ENCODE measurements at regions not wholly inside any gene's neighbourhood (a gene's known extent, or its start where the extent isn't known, plus 50 kb on each side); places are given as distances from the start of the nearest gene placed in this dataset.

DNA sequence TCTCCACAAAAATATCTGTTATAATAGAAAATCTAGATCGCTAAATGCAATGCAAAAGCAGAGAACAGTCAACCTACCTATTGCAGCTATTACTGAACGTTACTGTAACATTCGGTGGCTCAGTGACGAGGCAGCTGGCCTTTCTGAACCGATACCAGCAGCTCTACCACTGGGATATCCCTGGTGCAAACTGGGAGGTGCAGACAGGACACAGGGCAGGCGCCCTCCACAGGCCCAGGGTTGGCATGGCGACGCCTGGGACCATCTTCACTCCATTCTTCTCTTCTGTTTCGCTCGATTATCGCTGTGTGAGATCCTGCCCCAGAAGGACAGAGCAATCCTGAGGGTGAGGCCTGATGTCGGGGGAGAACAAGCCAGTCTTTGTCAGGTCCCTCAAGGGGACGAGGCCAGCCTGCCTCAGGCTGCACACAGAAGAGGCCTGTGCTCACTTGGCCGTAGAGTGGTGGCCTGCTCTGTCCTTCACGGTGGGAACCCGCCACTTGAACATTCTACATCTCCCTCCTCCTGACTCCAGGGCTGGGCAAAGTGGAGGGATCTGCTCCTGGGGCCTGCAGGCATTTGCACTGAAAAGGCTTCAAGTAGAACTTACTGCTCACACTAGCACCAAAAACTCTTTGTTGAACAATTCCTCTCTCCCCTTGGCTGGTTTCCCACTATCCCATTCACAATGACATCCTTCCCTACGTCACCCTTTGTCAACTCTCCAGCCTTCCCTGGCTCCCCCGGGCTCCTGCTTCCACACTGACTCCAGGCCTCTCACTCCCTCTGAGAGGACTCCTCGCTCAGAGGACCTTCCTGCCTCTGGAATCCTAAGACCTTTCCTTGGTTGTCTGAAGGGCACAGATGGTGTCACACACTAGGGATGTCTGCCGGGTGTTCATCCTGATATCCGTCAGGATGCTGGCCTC is 49.7 kb downstream of the CYRIA start:
- Histone ChIP-seq H3K36me3 (ENCODE audit: low read depth) (no peaks in the 10 kb centered on the region), H3K4me1 (ENCODE audit: insufficient read depth, poor library complexity, severe bottlenecking) (no peaks in the 10 kb centered on the region), H3K27me3 (ENCODE audit: insufficient read depth, poor library complexity, severe bottlenecking) (no peaks in the 10 kb centered on the region), H3K9me3 (ENCODE audit: severe bottlenecking) (no peaks in the 10 kb centered on the region), H3K27ac (ENCODE audit: poor library complexity, severe bottlenecking) (no peak overlapping the region), H3K4me3 (ENCODE audit: severe bottlenecking) (no peak overlapping the region)
- TF ChIP-seq CTCF (IDR thresholded peaks at IDR 0.05; ENCODE audit: poor library complexity, severe bottlenecking): no peak
- DNase-seq (ENCODE audit: low spot score) (no peak), ATAC-seq (ENCODE audit: low read depth) (no peak)

DNA sequence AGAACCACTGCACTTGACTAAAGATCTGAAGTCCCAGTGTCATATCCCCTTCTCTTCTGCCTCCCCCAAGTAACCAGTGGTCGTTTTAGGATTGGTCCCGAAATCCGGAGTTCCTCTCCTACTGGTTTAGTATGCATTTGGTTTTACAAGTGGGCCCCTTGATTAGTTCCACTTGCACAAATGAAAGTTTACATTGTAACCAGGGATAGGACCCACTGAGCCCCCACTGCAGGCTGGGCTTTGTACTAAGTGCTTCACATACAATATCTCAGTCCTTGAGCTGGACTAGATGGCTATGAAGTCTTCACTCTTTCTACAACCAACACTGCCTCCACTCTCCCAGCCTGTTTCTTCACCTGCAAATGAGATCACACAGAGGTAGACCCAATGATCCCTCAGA is 50.4 kb downstream of the CYRIA start:
- no peaks in the 10 kb centered on the region for H3K36me3 ChIP-seq (ENCODE audit: low read depth)
- no peak overlapping the region for H3K4me3 ChIP-seq (ENCODE audit: severe bottlenecking)
- no peak overlapping the region for H3K27ac ChIP-seq (ENCODE audit: poor library complexity, severe bottlenecking)
- TF ChIP-seq CTCF (IDR thresholded peaks at IDR 0.05; ENCODE audit: poor library complexity, severe bottlenecking): no peak
- H3K27me3 ChIP-seq (ENCODE audit: insufficient read depth, poor library complexity, severe bottlenecking): no peaks in the 10 kb centered on the region
- DNase-seq (ENCODE audit: low spot score) (no peak), ATAC-seq (ENCODE audit: low read depth) (no peak)
- H3K4me1 ChIP-seq (ENCODE audit: insufficient read depth, poor library complexity, severe bottlenecking): no peaks in the 10 kb centered on the region
- no peaks in the 10 kb centered on the region for H3K9me3 ChIP-seq (ENCODE audit: severe bottlenecking)

GRCh38 chr2:16614314-16614860 is 51.2 kb downstream of the CYRIA start:
- Histone ChIP-seq H3K4me1 (ENCODE audit: insufficient read depth, poor library complexity, severe bottlenecking) (no peaks in the 10 kb centered on the region), H3K4me3 (ENCODE audit: severe bottlenecking) (no peak overlapping the region), H3K9me3 (ENCODE audit: severe bottlenecking) (no peaks in the 10 kb centered on the region), H3K27ac (ENCODE audit: poor library complexity, severe bottlenecking) (no peak overlapping the region), H3K36me3 (ENCODE audit: low read depth) (no peaks in the 10 kb centered on the region), H3K27me3 (ENCODE audit: insufficient read depth, poor library complexity, severe bottlenecking) (no peaks in the 10 kb centered on the region)
- no peak for DNase-seq (ENCODE audit: low spot score)
- ATAC-seq (ENCODE audit: low read depth): no peak
- TF ChIP-seq CTCF (IDR thresholded peaks at IDR 0.05; ENCODE audit: poor library complexity, severe bottlenecking): no peak

DNA sequence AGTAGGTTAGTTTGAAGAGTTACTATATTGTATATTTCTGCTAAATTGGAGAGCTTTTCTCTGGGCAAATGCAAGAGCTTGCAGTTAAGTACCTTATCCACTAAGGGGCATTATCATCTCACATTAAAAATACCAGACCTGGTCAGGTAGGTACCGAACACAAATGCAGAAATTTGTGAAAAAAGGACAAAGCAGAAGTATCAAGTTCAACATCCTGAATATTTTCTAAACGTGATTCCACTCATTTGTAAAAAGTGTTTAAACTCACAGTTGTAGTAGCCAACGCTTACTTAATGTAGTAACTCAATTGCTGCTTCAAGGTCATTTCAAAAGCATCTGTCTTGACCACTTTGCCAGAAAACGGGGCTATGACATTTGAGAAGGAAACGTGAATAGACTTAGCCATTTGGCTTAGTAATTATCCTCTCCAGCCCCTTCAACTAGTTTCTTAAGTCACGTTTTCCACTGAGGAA is 52.1 kb downstream of the CYRIA start:
- no peaks in the 10 kb centered on the region for H3K4me1 ChIP-seq (ENCODE audit: insufficient read depth, poor library complexity, severe bottlenecking)
- DNase-seq (ENCODE audit: low spot score): no peak

More for the DNA sequence above, 52.1 kb downstream of the CYRIA start:
- H3K27me3 ChIP-seq (ENCODE audit: insufficient read depth, poor library complexity, severe bottlenecking): no peaks in the 10 kb centered on the region
- no peaks in the 10 kb centered on the region for H3K9me3 ChIP-seq (ENCODE audit: severe bottlenecking)
- no peak; the same call in 2 of the 3 replicates for ATAC-seq (ENCODE audit: low read depth)
- TF ChIP-seq CTCF (IDR thresholded peaks at IDR 0.05; ENCODE audit: poor library complexity, severe bottlenecking): peak; percentile 71
- H3K27ac ChIP-seq (ENCODE audit: poor library complexity, severe bottlenecking): no peak overlapping the region
- H3K36me3 ChIP-seq (ENCODE audit: low read depth): no peaks in the 10 kb centered on the region
- no peak overlapping the region for H3K4me3 ChIP-seq (ENCODE audit: severe bottlenecking)

Data from RWPE2 (cell line).